ENCODE measurements at regions not wholly inside any gene's neighbourhood (a gene's known extent, or its start where the extent isn't known, plus 50 kb on each side); places are given as distances from the start of the nearest gene placed in this dataset.

GRCh38 chr10:58948303-58948702 lies 228.1 kb upstream of the PHYHIPL start:
- TF ChIP-seq CTCF (IDR thresholded peaks at IDR 0.05; ENCODE audit: low read depth, low read length) (no peak), EZH2phosphoT487 (IDR thresholded peaks at IDR 0.05; ENCODE audit: low read depth) (no peak)
- Histone ChIP-seq H3K36me3 (replicated peaks; ENCODE audit: low read depth, low read length) (no peaks in the 10 kb centered on the region), H4K20me1 (ENCODE audit: insufficient read depth, low read length) (no peaks in the 10 kb centered on the region), H3K4me1 (ENCODE audit: low read length) (no peaks in the 10 kb centered on the region), H3K4me2 (ENCODE audit: low read length) (no peak overlapping the region), H3K9ac (ENCODE audit: low read length) (no peak overlapping the region), H2AFZ (ENCODE audit: low read depth, low read length) (no peak overlapping the region), H3K9me3 (ENCODE audit: insufficient read depth, low read length) (no peaks in the 10 kb centered on the region), H3K79me2 (ENCODE audit: low read length) (no peaks in the 10 kb centered on the region), H3K4me3 (ENCODE audit: low read length) (no peak overlapping the region), H3K27ac (ENCODE audit: low read length) (no peak overlapping the region), H3K27me3 (ENCODE audit: low read depth, low read length) (no peaks in the 10 kb centered on the region)

- no peak overlapping the region for H3K27ac ChIP-seq (ENCODE audit: low read length)
- H3K9ac ChIP-seq (ENCODE audit: low read length): no peak overlapping the region
- no peaks in the 10 kb centered on the region for H3K36me3 ChIP-seq (replicated peaks; ENCODE audit: low read depth, low read length)
- no peaks in the 10 kb centered on the region for H3K27me3 ChIP-seq (ENCODE audit: low read depth, low read length)
- H3K79me2 ChIP-seq (ENCODE audit: low read length): no peaks in the 10 kb centered on the region
- H3K4me1 ChIP-seq (ENCODE audit: low read length): no peaks in the 10 kb centered on the region
- no peak overlapping the region for H3K4me2 ChIP-seq (ENCODE audit: low read length)
- no peak for TF ChIP-seq EZH2phosphoT487 (IDR thresholded peaks at IDR 0.05; ENCODE audit: low read depth)
- TF ChIP-seq CTCF (IDR thresholded peaks at IDR 0.05; ENCODE audit: low read depth, low read length): no peak
- H2AFZ ChIP-seq (ENCODE audit: low read depth, low read length): no peak overlapping the region
- no peak overlapping the region for H3K4me3 ChIP-seq (ENCODE audit: low read length)
- no peaks in the 10 kb centered on the region for H4K20me1 ChIP-seq (ENCODE audit: insufficient read depth, low read length)
- H3K9me3 ChIP-seq (ENCODE audit: insufficient read depth, low read length): no peaks in the 10 kb centered on the region
Observed at GRCh38 chr10:58950618-58951017, 225.8 kb upstream of the PHYHIPL start.

DNA sequence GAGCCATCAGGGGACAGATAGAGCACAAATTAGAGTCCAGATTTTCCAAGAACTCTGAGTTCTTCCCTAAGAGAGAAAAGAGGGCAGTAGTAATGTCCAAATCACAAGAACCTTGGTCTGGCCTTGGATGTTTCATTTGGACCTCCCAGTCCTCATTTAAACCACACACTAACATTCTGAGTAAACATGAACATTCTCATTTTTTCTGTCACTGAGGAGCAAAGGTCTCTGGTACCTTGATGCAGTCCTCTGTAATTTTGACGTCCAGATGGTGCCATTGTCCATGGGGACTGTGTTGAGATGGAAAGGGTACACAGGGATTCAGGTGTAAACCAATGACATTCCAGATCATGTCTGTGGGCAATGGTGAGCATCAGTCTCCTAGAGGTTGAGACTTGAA lies 225.4 kb upstream of the PHYHIPL start:
- TF ChIP-seq EZH2phosphoT487 (IDR thresholded peaks at IDR 0.05; ENCODE audit: low read depth): no peak
- no peak for TF ChIP-seq CTCF (IDR thresholded peaks at IDR 0.05; ENCODE audit: low read depth, low read length)
- no peak overlapping the region for H3K9ac ChIP-seq (ENCODE audit: low read length)
- no peak overlapping the region for H2AFZ ChIP-seq (ENCODE audit: low read depth, low read length)
- H3K27me3 ChIP-seq (ENCODE audit: low read depth, low read length): no peaks in the 10 kb centered on the region
- H3K4me3 ChIP-seq (ENCODE audit: low read length): no peak overlapping the region
- no peaks in the 10 kb centered on the region for H3K9me3 ChIP-seq (ENCODE audit: insufficient read depth, low read length)
- no peaks in the 10 kb centered on the region for H3K36me3 ChIP-seq (replicated peaks; ENCODE audit: low read depth, low read length)
- no peak overlapping the region for H3K4me2 ChIP-seq (ENCODE audit: low read length)
- no peaks in the 10 kb centered on the region for H3K4me1 ChIP-seq (ENCODE audit: low read length)
- H3K27ac ChIP-seq (ENCODE audit: low read length): no peak overlapping the region
- no peaks in the 10 kb centered on the region for H4K20me1 ChIP-seq (ENCODE audit: insufficient read depth, low read length)
- no peaks in the 10 kb centered on the region for H3K79me2 ChIP-seq (ENCODE audit: low read length)

DNA sequence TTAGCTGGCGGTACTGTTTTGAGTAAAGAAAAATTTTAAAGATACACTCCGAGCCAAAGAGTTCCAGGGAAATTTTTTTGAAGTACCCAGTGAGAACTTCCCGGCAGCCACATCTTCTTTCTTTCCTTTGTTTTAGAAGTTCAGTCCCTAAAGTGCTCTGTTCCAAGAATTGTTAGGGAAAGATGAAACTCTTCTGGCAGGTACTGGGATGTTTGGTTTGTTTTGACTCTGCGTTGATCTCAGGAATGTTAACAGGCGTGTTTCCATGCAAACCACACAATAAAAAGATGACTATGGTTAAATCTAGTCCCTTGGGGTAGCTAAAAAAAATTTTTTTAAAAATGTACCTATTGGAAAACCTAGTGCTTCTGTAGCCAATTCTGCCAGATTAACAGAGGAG lies 224.7 kb upstream of the PHYHIPL start:
- no peaks in the 10 kb centered on the region for H3K27me3 ChIP-seq (ENCODE audit: low read depth, low read length)
- no peak overlapping the region for H3K9ac ChIP-seq (ENCODE audit: low read length)
- no peak overlapping the region for H3K27ac ChIP-seq (ENCODE audit: low read length)
- no peaks in the 10 kb centered on the region for H3K36me3 ChIP-seq (replicated peaks; ENCODE audit: low read depth, low read length)
- TF ChIP-seq EZH2phosphoT487 (IDR thresholded peaks at IDR 0.05; ENCODE audit: low read depth) (no peak), CTCF (IDR thresholded peaks at IDR 0.05; ENCODE audit: low read depth, low read length) (no peak)
- no peaks in the 10 kb centered on the region for H3K4me1 ChIP-seq (ENCODE audit: low read length)
- H4K20me1 ChIP-seq (ENCODE audit: insufficient read depth, low read length): no peaks in the 10 kb centered on the region
- no peaks in the 10 kb centered on the region for H3K9me3 ChIP-seq (ENCODE audit: insufficient read depth, low read length)
- no peak overlapping the region for H3K4me3 ChIP-seq (ENCODE audit: low read length)
- H2AFZ ChIP-seq (ENCODE audit: low read depth, low read length): no peak overlapping the region
- no peak overlapping the region for H3K4me2 ChIP-seq (ENCODE audit: low read length)
- H3K79me2 ChIP-seq (ENCODE audit: low read length): no peaks in the 10 kb centered on the region

Measured in OCI-LY3 (cell line).